Effector CD4-positive, alpha-beta T cell (primary cell): ENCODE measurements at regions not wholly inside any gene's neighbourhood (a gene's known extent, or its start where the extent isn't known, plus 50 kb on each side); places are given as distances from the start of the nearest gene placed in this dataset.

Source experiments
- DNase-seq: peaks from one replicate; pipeline ENCODE4 v3.0.0-alpha.2; 2020

DNA sequence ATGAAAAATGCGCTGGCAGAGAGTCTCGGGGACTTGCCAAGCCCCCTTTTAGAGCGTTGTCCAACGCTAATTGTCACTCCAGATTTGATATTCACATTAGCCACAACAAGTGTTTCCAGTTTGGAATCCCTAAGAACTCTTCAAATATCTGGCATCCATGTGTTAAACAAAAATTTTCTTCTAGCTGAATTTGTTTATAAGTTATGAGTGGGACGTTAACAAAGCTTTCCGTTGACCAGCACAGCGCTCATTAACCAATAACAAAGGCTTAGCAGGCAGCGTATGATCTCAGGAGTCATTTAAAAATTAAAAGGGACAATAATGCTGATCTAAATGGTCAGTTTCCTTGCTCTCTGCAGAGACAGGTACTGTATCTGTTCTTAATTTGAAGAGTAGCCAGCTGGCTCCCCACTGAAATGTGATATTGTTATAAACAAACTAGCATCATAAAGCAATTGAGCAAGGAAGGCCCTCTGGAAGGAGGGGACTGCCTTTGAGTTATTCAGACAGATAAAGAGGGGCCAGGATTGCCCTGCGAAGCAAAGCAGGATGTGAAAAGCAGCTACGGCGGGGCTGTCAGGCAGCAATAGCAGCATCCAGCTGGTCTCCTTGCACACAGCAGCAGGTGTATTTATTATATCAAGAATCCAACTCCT, 337.2 kb upstream of the SALL3 start:
- no peak for DNase-seq

- no peak for DNase-seq
Measured at GRCh38 chr18:78643004-78643403, 336.6 kb upstream of the SALL3 start.

- DNase-seq = no peak
Measured at GRCh38 chr18:78643981-78644380, 335.6 kb upstream of the SALL3 start.

GRCh38 chr18:78645216-78645615, 334.4 kb upstream of the SALL3 start:
- DNase-seq = no peak

DNA sequence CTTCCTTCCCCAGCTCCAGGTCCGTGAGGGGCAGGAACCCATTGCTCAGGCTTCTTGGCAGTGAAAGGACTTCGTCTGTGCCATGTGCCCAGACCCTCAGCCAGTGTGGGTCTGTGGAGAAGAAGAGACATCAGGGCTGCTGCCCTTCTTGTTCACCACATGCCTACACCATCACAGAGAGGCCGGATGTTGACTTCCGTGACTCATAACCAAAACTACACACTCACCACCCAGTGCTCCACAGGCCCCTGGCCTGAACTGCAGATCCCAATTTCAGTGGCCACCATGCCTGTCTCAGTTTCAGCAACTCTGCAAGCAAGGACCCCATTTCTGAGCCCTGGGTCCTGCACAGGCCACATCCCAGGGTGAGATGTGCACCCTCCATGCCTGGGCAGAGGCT, 332.6 kb upstream of the SALL3 start:
- DNase-seq = no peak

DNA sequence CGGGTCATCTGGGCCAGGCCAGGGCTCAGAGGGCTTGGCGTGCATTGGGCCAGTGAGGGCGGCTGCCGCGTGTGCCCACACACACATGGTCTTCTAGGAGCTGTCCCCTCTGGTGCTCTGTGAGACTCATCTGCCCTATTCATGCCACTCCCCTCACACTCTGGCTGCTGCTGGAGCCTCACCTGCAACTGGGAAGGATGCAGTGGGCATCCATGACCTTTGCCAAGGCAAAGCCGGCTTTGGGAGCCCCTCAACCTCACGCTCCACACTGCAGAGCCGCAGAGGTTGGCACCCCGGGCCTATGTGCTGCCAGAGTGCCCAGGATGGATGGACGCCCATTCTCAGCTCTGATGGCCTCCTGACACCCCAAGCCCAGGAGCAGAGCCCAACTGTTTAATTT, 330.2 kb upstream of the SALL3 start:
- no peak for DNase-seq

- no peak for DNase-seq
Measured at GRCh38 chr18:78650926-78651325, 328.7 kb upstream of the SALL3 start.

GRCh38 chr18:78652001-78652545, 327.5 kb upstream of the SALL3 start:
- no peak for DNase-seq

GRCh38 chr18:78655921-78656320, 323.7 kb upstream of the SALL3 start:
- DNase-seq = no peak

- no peak for DNase-seq
Measured at GRCh38 chr18:78656346-78656925, 323.2 kb upstream of the SALL3 start.

GRCh38 chr18:78658531-78658930, 321.1 kb upstream of the SALL3 start:
- no peak for DNase-seq

DNA sequence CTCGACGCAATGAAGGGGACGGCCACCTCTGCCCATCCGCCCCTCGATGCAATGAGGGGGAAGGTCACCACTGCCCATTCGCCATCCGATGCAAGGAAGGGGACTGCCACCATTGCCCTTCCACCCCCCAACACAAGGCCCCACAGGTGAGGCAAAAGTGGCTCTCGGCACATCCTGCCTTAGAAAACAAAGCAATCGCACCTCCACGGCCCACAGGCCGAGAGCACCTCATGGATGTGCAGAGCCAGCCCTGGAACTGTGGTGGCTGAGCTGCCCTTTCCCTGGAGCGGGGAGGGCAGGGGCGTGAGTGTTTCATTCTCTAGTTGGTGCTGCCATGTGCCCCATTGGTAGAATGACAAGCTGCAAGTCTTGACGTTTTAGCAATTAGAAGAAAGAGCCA, 320.6 kb upstream of the SALL3 start:
- DNase-seq = no peak

DNA sequence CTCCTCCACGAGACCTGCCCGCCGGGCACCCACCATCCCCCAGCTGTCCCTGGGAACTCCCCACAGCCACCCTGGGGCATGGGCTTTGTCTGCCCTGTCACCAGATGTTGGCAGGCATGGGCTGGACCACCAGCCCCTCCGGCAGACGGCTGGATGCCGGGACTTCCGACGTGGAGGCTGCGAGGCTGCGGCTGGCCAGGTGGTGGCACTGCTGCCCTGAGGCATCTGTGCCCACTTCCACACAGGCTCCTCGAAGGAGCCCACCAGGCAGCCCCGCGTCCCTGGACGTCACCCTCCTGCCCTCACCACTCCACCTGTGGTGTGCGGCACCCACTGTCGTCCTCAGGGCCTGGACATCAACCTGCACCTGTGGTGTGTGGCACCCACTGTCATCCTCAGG, 319.9 kb upstream of the SALL3 start:
- DNase-seq = no peak

DNA sequence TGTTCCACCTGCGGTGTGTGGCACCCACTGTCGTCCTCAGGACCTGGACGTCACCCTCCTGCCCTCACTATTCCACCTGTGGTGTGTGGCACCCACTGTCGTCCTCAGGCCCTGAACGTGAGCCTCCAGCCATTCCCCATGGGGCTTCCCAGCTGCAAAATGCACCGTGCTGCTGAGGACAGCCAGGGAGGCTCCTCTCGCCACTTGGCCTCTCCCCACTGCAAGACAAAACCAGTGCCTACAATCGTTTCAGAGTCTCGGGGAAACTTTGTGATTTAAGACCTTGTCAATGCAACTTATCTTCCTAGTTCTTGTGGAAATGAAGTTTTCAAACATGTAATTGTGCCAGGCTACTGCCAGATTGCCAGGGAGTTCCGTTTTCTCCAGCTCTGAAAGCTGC, 319.3 kb upstream of the SALL3 start:
- DNase-seq = no peak

- DNase-seq = no peak
Measured at GRCh38 chr18:78661316-78661715, 318.3 kb upstream of the SALL3 start.

GRCh38 chr18:78662879-78663278, 316.7 kb upstream of the SALL3 start:
- no peak for DNase-seq

- no peak for DNase-seq
Measured at GRCh38 chr18:78664048-78664447, 315.6 kb upstream of the SALL3 start.

GRCh38 chr18:78664848-78665247, 314.8 kb upstream of the SALL3 start:
- DNase-seq = no peak

GRCh38 chr18:78665644-78666043, 314.0 kb upstream of the SALL3 start:
- DNase-seq = no peak

- no peak for DNase-seq
Measured at GRCh38 chr18:78666666-78667335, 312.8 kb upstream of the SALL3 start.

GRCh38 chr18:78670778-78671391, 308.7 kb upstream of the SALL3 start:
- DNase-seq = no peak

DNA sequence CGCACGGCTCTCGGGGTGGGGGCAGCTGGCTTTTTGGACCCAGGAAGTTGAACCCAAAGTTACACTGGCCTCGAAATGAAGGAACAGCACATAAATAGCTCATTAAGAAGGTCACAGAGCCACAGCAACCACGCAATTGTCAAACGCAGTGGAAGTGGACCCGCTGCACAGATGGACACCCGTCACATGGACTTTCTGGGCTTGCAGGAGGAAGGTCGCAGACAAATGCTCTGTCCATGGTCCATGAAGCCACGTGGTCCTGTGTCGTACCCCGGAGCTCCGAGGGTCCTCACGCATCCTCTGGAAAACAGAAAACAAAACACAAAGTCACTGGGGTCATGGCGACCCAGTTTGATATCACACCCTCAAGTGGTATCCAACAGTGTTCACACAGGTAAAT, 308.1 kb upstream of the SALL3 start:
- no peak for DNase-seq

DNA sequence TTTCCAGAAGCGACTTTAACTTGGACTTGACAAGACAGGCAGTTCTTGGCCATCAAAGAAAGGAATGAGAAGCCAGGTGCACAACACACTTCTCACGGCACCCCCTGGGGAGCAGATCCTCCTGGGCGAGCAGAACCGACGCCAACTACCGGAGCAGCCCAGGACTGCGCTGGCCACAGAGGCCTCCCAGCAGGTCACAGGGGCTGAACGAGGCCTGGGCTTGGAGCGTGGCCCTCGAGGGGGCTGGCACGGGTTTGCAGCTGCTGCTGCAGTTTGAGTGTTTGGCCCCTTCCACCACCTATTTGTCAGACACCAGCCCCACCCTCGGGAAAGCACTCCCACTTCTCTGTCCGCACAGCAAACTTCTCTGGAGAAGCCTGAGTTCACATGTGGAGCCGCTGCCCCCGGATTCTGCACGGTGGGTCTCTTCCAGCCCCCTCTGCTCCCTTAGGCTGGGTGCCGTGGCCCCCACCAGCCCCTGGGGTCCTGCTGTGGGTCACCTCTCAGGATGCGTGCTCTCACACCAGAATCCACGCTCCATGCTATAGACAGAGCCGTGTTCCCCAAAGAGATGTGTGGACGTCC, 306.7 kb upstream of the SALL3 start:
- no peak for DNase-seq
